GM13977 (cell line): ENCODE measurements at regions not wholly inside any gene's neighbourhood (a gene's known extent, or its start where the extent isn't known, plus 50 kb on each side); places are given as distances from the start of the nearest gene placed in this dataset.

Source experiments
- DNase-seq: peaks from one replicate; pipeline ENCODE4 v3.0.0; 2012; ENCODE audit warnings: low spot score
- in situ Hi-C: fragments of 300-500 bp; cut with MboI; formaldehyde crosslinking; loops from one replicate; pipeline ENCODE4 v1.12.0; 2022; ENCODE audit warnings: low sequenced_read_pairs, low pct_unique_long_range_greater_than_20kb, mixed read lengths, inconsistent platforms; ENCODE audit not compliant: unreplicated experiment
- TF ChIP-seq, protein P1 (sequence below): IDR thresholded peaks from 2 replicates; pipeline ENCODE4 v1.5.1; 2012; ENCODE audit warnings: mild to moderate bottlenecking, control low read depth; ENCODE audit not compliant: insufficient read depth; ENCODE audit errors: extremely low read depth, missing control alignments

- DNase-seq: no peak
- in situ Hi-C loops: no loop called here
- TF ChIP-seq, protein P1, sequence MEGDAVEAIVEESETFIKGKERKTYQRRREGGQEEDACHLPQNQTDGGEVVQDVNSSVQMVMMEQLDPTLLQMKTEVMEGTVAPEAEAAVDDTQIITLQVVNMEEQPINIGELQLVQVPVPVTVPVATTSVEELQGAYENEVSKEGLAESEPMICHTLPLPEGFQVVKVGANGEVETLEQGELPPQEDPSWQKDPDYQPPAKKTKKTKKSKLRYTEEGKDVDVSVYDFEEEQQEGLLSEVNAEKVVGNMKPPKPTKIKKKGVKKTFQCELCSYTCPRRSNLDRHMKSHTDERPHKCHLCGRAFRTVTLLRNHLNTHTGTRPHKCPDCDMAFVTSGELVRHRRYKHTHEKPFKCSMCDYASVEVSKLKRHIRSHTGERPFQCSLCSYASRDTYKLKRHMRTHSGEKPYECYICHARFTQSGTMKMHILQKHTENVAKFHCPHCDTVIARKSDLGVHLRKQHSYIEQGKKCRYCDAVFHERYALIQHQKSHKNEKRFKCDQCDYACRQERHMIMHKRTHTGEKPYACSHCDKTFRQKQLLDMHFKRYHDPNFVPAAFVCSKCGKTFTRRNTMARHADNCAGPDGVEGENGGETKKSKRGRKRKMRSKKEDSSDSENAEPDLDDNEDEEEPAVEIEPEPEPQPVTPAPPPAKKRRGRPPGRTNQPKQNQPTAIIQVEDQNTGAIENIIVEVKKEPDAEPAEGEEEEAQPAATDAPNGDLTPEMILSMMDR: no peak
Measured at GRCh38 chr6:4516206-4516605, 260.0 kb upstream of the CDYL start.

DNA sequence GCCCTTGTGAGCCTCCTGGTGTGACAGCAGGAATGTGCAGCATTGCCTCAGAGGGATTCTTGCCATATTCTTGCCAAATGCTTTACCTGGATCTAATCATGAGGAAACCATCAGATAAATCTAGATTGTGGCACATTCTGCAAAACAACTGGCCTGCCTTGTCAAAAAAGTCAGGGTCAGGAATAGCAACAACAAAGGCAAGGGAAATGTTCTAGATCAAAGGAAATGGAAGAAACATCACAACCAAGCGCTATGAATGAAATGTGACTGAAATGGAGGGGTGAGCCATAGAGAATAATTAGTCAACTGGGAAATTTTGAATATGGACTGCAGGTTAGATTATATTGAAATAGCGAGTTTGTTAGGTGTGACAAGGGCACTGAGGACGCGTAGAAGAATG, 262.6 kb upstream of the CDYL start:
- DNase-seq: no peak
- TF ChIP-seq, protein P1: no peak

GRCh38 chr6:4512051-4512471, 264.1 kb upstream of the CDYL start:
- in situ Hi-C loops: no loop called here
- DNase-seq: no peak
- TF ChIP-seq, protein P1: no peak

More for the DNA sequence above, 262.6 kb upstream of the CDYL start:
- in situ Hi-C loops: no loop called here

DNA sequence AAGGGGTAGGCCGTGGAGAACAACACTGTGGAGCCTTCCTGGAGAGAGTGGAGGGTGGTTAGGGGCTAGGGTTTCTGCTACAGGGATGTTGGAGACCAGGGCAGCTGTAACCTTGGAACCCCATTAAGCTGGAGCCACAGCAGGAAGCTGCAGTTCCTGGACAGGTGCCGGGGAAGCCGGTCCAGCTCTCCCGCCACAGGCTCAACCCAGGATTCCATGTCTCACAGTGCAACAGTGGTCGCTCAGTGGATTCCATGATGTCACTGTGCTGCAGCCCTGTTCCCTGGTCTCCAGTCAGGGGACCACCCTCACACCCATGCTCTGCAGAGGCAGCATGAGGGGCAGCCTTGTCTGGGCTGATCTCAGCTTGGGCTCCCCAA, 264.6 kb upstream of the CDYL start:
- in situ Hi-C loops: no loop called here
- no peak for DNase-seq
- TF ChIP-seq, protein P1: no peak

- TF ChIP-seq, protein P1: no peak
Measured at GRCh38 chr6:4510906-4511640, 265.1 kb upstream of the CDYL start.

DNA sequence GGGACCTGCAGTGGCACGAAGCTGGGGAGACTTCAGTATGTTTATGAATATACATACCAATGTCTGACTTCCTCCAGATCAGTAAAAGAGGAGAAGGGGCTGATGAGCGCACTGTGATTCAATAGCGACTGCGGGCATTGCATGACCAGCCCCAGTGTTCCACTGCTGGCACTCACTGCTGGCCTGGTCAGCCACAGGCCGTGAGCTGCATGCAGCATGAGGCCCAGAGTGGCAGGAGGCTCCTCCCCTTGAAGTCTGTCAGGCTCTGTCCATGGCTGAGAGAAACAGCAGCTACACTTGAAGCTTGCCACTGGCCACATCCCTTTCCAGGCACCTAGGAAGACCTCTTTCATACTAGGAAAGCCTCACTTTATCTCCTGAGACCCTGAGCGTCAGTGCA, 265.9 kb upstream of the CDYL start:
- TF ChIP-seq, protein P1: no peak
- in situ Hi-C loops: no loop called here
- DNase-seq: no peak

More at GRCh38 chr6:4510906-4511640, 265.1 kb upstream of the CDYL start:
- in situ Hi-C loops: no loop called here
- DNase-seq: no peak
